HepG2 (cell line): ENCODE measurements at regions not wholly inside any gene's neighbourhood (a gene's known extent, or its start where the extent isn't known, plus 50 kb on each side); places are given as distances from the start of the nearest gene placed in this dataset.

Source experiments
- ATAC-seq: fragments of 200-7000 bp; cut with Tn5 transposase; 3 replicates; pipeline ENCODE4 v1.9.1; 2020; ENCODE audit warnings: mild to moderate bottlenecking, moderate library complexity
- BruUV-seq: library from RNA; stranded (reverse); fragments of 400-500 nt; replicated peaks from 2 replicates; lab custom pipeline; 2021; lab: Mats Ljungman, UMichigan
- CTCF ChIA-PET: fragments of 300-600 bp; formaldehyde crosslinking; extraction: SDS; loops from one replicate; lab custom pipeline; 2021; ENCODE audit warnings: low total read pairs, inconsistent platforms, low intra/inter-chr PET ratio; lab: Yijun Ruan, JAX
- POLR2A ChIA-PET: fragments of 350-600 bp; sonication (Branson Sonifier 250); formaldehyde crosslinking; loops from one replicate; lab custom pipeline; 2020; ENCODE audit warnings: antibody characterized with exemption, inconsistent platforms; lab: Yijun Ruan, JAX
- DNase-seq: peaks from one replicate; pipeline ENCODE4 v3.0.0-alpha.2; 2015; ENCODE audit warnings: low spot score
- FAIRE-seq: peaks from 3 replicates; lab custom pipeline; 2011; peaks lifted over from hg19 to GRCh38; lab: Jason Lieb, UNC
- H2AFZ ChIP-seq: one replicate; pipeline ENCODE4 v1.6.1; 2011; ENCODE audit warnings: low read length, inconsistent platforms
- H3K27ac ChIP-seq: fragments of 300-600 bp; 3 replicates; pipeline ENCODE4 v1.8.0; 2011; ENCODE audit warnings: mixed run types, mild to moderate bottlenecking, mixed read lengths, low read length, inconsistent platforms; ENCODE audit not compliant: insufficient read depth; ENCODE audit errors: extremely low read length
- H3K27me3 ChIP-seq, 2 experiments: fragments of 200-600 bp in 1 of 2; 2 replicates in 1 of 2; 3 replicates in 1 of 2; pipeline versions ENCODE4 v1.6.0 to v1.8.0; 2011; ENCODE audit warnings: low read length in 2 of 2, mild to moderate bottlenecking in 2 of 2, moderate library complexity in 2 of 2, inconsistent platforms in 1 of 2; ENCODE audit not compliant: insufficient read depth in 2 of 2, control insufficient read depth in 1 of 2
- H3K36me3 ChIP-seq, 2 experiments: fragments of 200-600 bp in 1 of 2; replicated peaks in 1 of 2; 2 replicates in 1 of 2; 3 replicates in 1 of 2; pipeline versions ENCODE4 v1.5.1 to v1.8.0; 2011; ENCODE audit warnings: low read length in 2 of 2, inconsistent platforms in 1 of 2; ENCODE audit not compliant: insufficient read depth in 2 of 2, control insufficient read depth in 1 of 2
- H3K4me1 ChIP-seq: 2 replicates; pipeline ENCODE4 v1.5.1; 2012; ENCODE audit warnings: low read length, inconsistent platforms; ENCODE audit not compliant: insufficient read depth
- H3K4me2 ChIP-seq: 2 replicates; pipeline ENCODE4 v1.6.0; 2011; ENCODE audit warnings: low read depth, low read length, inconsistent platforms
- H3K4me3 ChIP-seq, 3 experiments: fragments of 200-600 bp in 1 of 3; sonication (generic), shearing (Covaris generic) in 1 of 3; replicated peaks in 1 of 3; 2 replicates each; pipeline ENCODE4 v1.5.1; 2011 to 2016; ENCODE audit warnings: low read length in 3 of 3, inconsistent platforms in 2 of 3, low read depth in 2 of 3, mild to moderate bottlenecking in 2 of 3, control low read depth in 1 of 3, mixed read lengths in 1 of 3; ENCODE audit not compliant: insufficient read depth in 1 of 3
- H3K79me2 ChIP-seq: one replicate; pipeline ENCODE4 v1.6.1; 2011; ENCODE audit warnings: low read length, inconsistent platforms; ENCODE audit not compliant: insufficient read depth
- H3K9ac ChIP-seq: 2 replicates; pipeline ENCODE4 v1.6.0; 2011; ENCODE audit warnings: mild to moderate bottlenecking, low read depth, low read length, inconsistent platforms; ENCODE audit not compliant: insufficient read depth
- H3K9me3 ChIP-seq: 2 replicates; pipeline ENCODE4 v1.5.1; 2012; ENCODE audit warnings: mild to moderate bottlenecking, low read length
- H4K20me1 ChIP-seq: 2 replicates; pipeline ENCODE4 v1.6.0; 2011; ENCODE audit warnings: inconsistent platforms, mild to moderate bottlenecking, low read length, moderate library complexity; ENCODE audit not compliant: insufficient read depth
- HMG20A ChIP-seq: IDR thresholded peaks from 2 replicates; pipeline ENCODE4 v1.6.1; 2016; ENCODE audit warnings: borderline replicate concordance
- RNF2 ChIP-seq: fragments of 450-650 bp; conservative IDR thresholded peaks from 2 replicates; pipeline ENCODE4 v1.6.1; 2016; ENCODE audit warnings: low read depth
- ZBTB7B ChIP-seq: sonication (generic); formaldehyde crosslinking; IDR thresholded peaks from 2 replicates; pipeline ENCODE4 v1.4.0; 2020; ENCODE audit warnings: missing genetic modification reagents
- ZNF260 ChIP-seq: sonication (generic); formaldehyde crosslinking; IDR thresholded peaks from 2 replicates; pipeline ENCODE4 v1.4.0; 2020; ENCODE audit warnings: missing genetic modification reagents, low read depth, mild to moderate bottlenecking, borderline replicate concordance
- ZNF607 ChIP-seq: sonication (generic); formaldehyde crosslinking; IDR thresholded peaks from 2 replicates; pipeline ENCODE4 v1.5.1; 2020; ENCODE audit warnings: missing genetic modification reagents, mild to moderate bottlenecking, borderline replicate concordance
- WGBS: methylation state at CpG from one replicate; pipeline ENCODE4 v1.1.6; 2017; ENCODE audit warnings: low lambda C conversion rate; 5-methylcytosine and 5-hydroxymethylcytosine counted together
- in situ Hi-C: cut with HindIII; loops from 2 replicates; pipeline ENCODE4 v1.10.0; 2017; ENCODE audit warnings: low pct_unique_long_range_greater_than_20kb; ENCODE audit not compliant: extremely low pct_ligation_motif_present
- intact Hi-C: fragments of 100-400 bp; cut with micrococcal nuclease; formaldehyde crosslinking; loops from one replicate; pipeline ENCODE4 v1.10.0; 2022; ENCODE audit not compliant: unreplicated experiment
- TF ChIP-seq, protein P1 (sequence below): sonication (generic); formaldehyde crosslinking; IDR thresholded peaks from 2 replicates; pipeline ENCODE4 v1.8.0; 2022; ENCODE audit warnings: missing genetic modification reagents, low read depth, mild to moderate bottlenecking, borderline replicate concordance
- TF ChIP-seq, protein P2 (sequence below): sonication (generic); formaldehyde crosslinking; IDR thresholded peaks from 2 replicates; pipeline ENCODE4 v1.4.0; 2020; ENCODE audit warnings: missing genetic modification reagents; ENCODE audit errors: not compliant biosample characterization
- TF ChIP-seq, protein P3 (sequence below): sonication (generic); formaldehyde crosslinking; IDR thresholded peaks from 2 replicates; pipeline ENCODE4 v1.4.0; 2020; ENCODE audit warnings: missing genetic modification reagents
- TF ChIP-seq, protein P4 (sequence below): sonication (generic); formaldehyde crosslinking; IDR thresholded peaks from 2 replicates; pipeline ENCODE4 v1.5.0; 2020; ENCODE audit warnings: mild to moderate bottlenecking, missing genetic modification reagents, borderline replicate concordance

DNA sequence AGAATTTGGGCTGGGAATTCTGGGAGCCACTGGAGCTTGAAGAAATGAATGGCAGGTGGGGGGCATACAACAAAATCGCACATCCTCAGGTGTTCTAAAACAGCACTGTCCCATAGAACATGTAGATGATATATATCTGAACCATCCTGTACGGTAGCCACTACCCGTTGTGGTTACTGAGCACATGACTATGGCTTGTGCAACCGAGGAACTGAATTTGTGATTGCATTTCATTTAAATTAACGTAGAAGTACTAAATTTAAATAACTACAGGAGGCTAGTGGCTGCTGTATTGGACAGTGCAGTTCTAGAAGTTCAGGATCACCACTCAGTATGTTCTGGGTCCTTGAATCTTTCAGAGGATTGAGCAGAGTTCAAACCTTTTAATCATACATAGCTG lies 172.4 kb downstream of the PHETA1 start:
- H3K4me2 ChIP-seq, result no peak overlapping the region
- CTCF ChIA-PET, result no interaction called here
- H2AFZ ChIP-seq, result no peak overlapping the region
- TF ChIP-seq, protein P1, sequence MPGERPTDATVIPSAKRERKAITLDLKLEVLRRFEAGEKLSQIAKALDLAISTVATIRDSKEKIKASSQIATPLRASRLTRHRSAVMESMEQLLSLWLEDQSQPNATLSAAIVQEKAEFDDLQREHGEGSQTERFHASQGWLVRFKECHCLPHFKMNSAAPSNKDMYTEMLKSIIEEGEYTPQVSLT (CRISPR knock-in tag), result no peak
- TF ChIP-seq, protein P2, sequence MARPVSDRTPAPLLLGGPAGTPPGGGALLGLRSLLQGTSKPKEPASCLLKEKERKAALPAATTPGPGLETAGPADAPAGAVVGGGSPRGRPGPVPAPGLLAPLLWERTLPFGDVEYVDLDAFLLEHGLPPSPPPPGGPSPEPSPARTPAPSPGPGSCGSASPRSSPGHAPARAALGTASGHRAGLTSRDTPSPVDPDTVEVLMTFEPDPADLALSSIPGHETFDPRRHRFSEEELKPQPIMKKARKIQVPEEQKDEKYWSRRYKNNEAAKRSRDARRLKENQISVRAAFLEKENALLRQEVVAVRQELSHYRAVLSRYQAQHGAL (CRISPR knock-in tag), result no peak
- no peak for TF ChIP-seq ZBTB7B (CRISPR knock-in tag)
- POLR2A ChIA-PET, result no interaction called here
- H3K4me3 ChIP-seq, result no peak overlapping the region
- no peaks in the 10 kb centered on the region for H3K4me1 ChIP-seq
- in situ Hi-C loops (no loop called here), intact Hi-C loops (no loop called here)
- no peaks in the 10 kb centered on the region for H3K79me2 ChIP-seq
- ATAC-seq (no peak), FAIRE-seq (no peak), DNase-seq (no peak)
- H3K27ac ChIP-seq, result no peak overlapping the region
- WGBS, result 9% methylated on average over 5 of the region's 5 CpGs
- H4K20me1 ChIP-seq, result no peaks in the 10 kb centered on the region
- BruUV-seq, result no TSS peak
- no peaks in the 10 kb centered on the region for H3K36me3 ChIP-seq
- peaks cover 7 to 34% of the 10 kb centered on the region in 2 experiments; a peak in 4 of 5 replicates for H3K27me3 ChIP-seq
- H3K9ac ChIP-seq, result no peak overlapping the region
- H3K9me3 ChIP-seq, result no peaks in the 10 kb centered on the region

DNA sequence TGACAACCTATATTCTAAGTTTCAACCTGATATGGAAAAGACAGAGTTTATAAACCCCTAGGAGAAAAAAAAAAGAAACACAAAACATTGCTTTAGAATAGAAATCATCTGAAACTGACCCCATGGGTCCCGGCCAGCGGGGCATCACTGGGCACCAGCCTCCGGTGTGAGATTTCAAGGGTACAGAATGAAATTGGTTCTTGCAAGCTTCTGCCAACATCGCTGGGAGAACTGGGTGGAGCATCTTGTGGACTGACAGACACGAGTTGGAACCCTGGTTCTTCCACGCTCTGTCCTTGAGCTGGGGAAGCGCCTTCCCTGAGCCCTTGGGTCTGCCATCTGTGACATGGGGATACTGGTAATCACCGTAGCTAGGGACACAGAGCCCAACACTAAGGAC lies 173.6 kb downstream of the PHETA1 start:
- Histone ChIP-seq H3K9ac (no peak overlapping the region), H4K20me1 (no peaks in the 10 kb centered on the region), H3K4me3 (no peak overlapping the region), H3K27ac (no peak overlapping the region), H3K4me2 (no peak overlapping the region), H3K36me3 (no peaks in the 10 kb centered on the region), H2AFZ (no peak overlapping the region), H3K9me3 (no peaks in the 10 kb centered on the region), H3K4me1 (no peaks in the 10 kb centered on the region), H3K27me3 (peaks cover 2 to 35% of the 10 kb centered on the region in 2 experiments; a peak in 4 of 5 replicates), H3K79me2 (no peaks in the 10 kb centered on the region)
- CTCF ChIA-PET, result no interaction called here
- WGBS, result 4% methylated on average over 6 of the region's 8 CpGs
- intact Hi-C loops, result no loop called here
- no TSS peak for BruUV-seq
- in situ Hi-C loops, result no loop called here
- POLR2A ChIA-PET, result no interaction called here
- FAIRE-seq (no peak), DNase-seq (no peak), ATAC-seq (no peak)
- TF ChIP-seq, protein P3, sequence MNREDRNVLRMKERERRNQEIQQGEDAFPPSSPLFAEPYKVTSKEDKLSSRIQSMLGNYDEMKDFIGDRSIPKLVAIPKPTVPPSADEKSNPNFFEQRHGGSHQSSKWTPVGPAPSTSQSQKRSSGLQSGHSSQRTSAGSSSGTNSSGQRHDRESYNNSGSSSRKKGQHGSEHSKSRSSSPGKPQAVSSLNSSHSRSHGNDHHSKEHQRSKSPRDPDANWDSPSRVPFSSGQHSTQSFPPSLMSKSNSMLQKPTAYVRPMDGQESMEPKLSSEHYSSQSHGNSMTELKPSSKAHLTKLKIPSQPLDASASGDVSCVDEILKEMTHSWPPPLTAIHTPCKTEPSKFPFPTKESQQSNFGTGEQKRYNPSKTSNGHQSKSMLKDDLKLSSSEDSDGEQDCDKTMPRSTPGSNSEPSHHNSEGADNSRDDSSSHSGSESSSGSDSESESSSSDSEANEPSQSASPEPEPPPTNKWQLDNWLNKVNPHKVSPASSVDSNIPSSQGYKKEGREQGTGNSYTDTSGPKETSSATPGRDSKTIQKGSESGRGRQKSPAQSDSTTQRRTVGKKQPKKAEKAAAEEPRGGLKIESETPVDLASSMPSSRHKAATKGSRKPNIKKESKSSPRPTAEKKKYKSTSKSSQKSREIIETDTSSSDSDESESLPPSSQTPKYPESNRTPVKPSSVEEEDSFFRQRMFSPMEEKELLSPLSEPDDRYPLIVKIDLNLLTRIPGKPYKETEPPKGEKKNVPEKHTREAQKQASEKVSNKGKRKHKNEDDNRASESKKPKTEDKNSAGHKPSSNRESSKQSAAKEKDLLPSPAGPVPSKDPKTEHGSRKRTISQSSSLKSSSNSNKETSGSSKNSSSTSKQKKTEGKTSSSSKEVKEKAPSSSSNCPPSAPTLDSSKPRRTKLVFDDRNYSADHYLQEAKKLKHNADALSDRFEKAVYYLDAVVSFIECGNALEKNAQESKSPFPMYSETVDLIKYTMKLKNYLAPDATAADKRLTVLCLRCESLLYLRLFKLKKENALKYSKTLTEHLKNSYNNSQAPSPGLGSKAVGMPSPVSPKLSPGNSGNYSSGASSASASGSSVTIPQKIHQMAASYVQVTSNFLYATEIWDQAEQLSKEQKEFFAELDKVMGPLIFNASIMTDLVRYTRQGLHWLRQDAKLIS, result no peak
- TF ChIP-seq ZNF260 (CRISPR knock-in tag) (no peak), RNF2 (no peak), ZNF607 (CRISPR knock-in tag) (no peak), HMG20A (CRISPR knock-in tag) (no peak)
- TF ChIP-seq, protein P4, sequence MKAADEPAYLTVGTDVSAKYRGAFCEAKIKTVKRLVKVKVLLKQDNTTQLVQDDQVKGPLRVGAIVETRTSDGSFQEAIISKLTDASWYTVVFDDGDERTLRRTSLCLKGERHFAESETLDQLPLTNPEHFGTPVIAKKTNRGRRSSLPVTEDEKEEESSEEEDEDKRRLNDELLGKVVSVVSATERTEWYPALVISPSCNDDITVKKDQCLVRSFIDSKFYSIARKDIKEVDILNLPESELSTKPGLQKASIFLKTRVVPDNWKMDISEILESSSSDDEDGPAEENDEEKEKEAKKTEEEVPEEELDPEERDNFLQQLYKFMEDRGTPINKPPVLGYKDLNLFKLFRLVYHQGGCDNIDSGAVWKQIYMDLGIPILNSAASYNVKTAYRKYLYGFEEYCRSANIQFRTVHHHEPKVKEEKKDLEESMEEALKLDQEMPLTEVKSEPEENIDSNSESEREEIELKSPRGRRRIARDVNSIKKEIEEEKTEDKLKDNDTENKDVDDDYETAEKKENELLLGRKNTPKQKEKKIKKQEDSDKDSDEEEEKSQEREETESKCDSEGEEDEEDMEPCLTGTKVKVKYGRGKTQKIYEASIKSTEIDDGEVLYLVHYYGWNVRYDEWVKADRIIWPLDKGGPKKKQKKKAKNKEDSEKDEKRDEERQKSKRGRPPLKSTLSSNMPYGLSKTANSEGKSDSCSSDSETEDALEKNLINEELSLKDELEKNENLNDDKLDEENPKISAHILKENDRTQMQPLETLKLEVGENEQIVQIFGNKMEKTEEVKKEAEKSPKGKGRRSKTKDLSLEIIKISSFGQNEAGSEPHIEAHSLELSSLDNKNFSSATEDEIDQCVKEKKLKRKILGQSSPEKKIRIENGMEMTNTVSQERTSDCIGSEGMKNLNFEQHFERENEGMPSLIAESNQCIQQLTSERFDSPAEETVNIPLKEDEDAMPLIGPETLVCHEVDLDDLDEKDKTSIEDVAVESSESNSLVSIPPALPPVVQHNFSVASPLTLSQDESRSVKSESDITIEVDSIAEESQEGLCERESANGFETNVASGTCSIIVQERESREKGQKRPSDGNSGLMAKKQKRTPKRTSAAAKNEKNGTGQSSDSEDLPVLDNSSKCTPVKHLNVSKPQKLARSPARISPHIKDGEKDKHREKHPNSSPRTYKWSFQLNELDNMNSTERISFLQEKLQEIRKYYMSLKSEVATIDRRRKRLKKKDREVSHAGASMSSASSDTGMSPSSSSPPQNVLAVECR (CRISPR knock-in tag), result no peak
